Upper lobe of left lung (tissue), 6 donors: ENCODE measurements at regions not wholly inside any gene's neighbourhood (a gene's known extent, or its start where the extent isn't known, plus 50 kb on each side); places are given as distances from the start of the nearest gene placed in this dataset.
A peak's percentile ranks its signal among the peaks of the same experiment; 100 is the strongest.
"Not testable (repeated sequence)": the region's sequence is repeated elsewhere in the genome, so short reads cannot be mapped to it uniquely, and the experiment has no call there.

Source experiments
- ATAC-seq, 2 donors: fragments of 200-7000 bp; cut with Tn5 transposase; one replicate each; pipeline ENCODE4 v1.9.1; 2022; ENCODE audit warnings: mild to moderate bottlenecking in 2 of 2, moderate library complexity in 2 of 2; ENCODE audit not compliant: low FRiP score in 2 of 2
- DNase-seq, 2 donors: peaks; one replicate each; pipeline ENCODE4 v3.0.0-alpha.2; 2019 to 2020
- H3K27ac ChIP-seq, 4 donors: fragments of 200-600 bp; sonication (generic); one replicate each; pipeline ENCODE4 v1.5.1; 2016 to 2019
- H3K27me3 ChIP-seq, 4 donors: fragments of 200-600 bp; sonication (generic); one replicate each; pipeline ENCODE4 v1.5.1; 2017 to 2019
- H3K36me3 ChIP-seq, 4 donors: fragments of 200-600 bp; sonication (generic); one replicate each; pipeline ENCODE4 v1.5.1; 2016 to 2019
- H3K4me1 ChIP-seq, 4 donors: fragments of 200-600 bp; sonication (generic); one replicate each; pipeline ENCODE4 v1.5.1; 2018 to 2019
- H3K4me3 ChIP-seq, 4 donors: fragments of 200-600 bp; sonication (generic); one replicate each; pipeline ENCODE4 v1.5.1; 2017 to 2019; ENCODE audit warnings: mild to moderate bottlenecking in 2 of 4, moderate library complexity in 1 of 4
- H3K9me3 ChIP-seq, 4 donors: fragments of 200-600 bp; sonication (generic); one replicate each; pipeline ENCODE4 v1.5.1; 2018 to 2019
- CTCF ChIP-seq, 6 experiments: fragments of 450-650 bp in 4 of 6; fragments of 200-600 bp in 2 of 6; sonication (generic) in 2 of 6; IDR thresholded peaks; one replicate each; pipeline ENCODE4 v1.5.1; 2016 to 2019; ENCODE audit warnings: antibody characterized with exemption in 6 of 6
- EP300 ChIP-seq, 4 donors: sonication (generic); formaldehyde crosslinking; IDR thresholded peaks; one replicate each; pipeline ENCODE4 v1.5.1; 2017; ENCODE audit warnings: antibody characterized with exemption in 4 of 4, control low read depth in 2 of 4
- POLR2A ChIP-seq, 4 donors: fragments of 450-650 bp; IDR thresholded peaks; one replicate each; pipeline ENCODE4 v1.5.1; 2016 to 2017; ENCODE audit warnings: antibody characterized with exemption in 4 of 4, mild to moderate bottlenecking in 2 of 4
- POLR2AphosphoS5 ChIP-seq, 2 donors: sonication (generic); formaldehyde crosslinking; IDR thresholded peaks; one replicate each; pipeline ENCODE4 v1.5.1; 2017; ENCODE audit warnings: antibody characterized with exemption in 2 of 2
- WGBS, 2 donors: methylation state at CpG; one replicate each; pipeline ENCODE4 v1.1.5; 2017 to 2018; 5-methylcytosine and 5-hydroxymethylcytosine counted together
- donor health status: DM: no; HTN: no; CAD: no; lungs with moderate emphysema.
- donor health status: DM: no; HTN: yes; CAD: no; lungs with severe emphysema.

DNA sequence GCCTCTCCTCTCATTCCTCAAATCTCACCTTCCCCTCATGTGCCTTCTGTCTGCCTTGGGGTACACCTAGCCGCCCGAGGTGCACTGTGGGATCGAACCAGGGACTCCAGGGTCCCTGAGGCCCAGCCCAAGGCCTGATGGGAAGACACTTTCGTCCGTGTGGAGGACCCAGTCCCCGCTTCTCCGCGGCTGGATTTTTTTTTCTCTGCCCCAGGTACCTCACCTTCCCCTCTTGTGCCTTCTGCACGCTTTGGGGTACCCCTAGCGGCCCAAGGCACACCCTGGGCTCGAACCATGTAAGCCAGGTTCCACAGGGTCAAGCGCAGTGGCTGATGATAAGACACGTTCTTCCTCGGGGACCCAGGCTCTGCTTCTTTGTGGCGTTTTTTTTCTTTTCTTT lies 530.7 kb downstream of the CWH43 start:
- Histone ChIP-seq H3K36me3 (no peaks in the 10 kb centered on the region), H3K9me3 (peaks cover 0 to 9% (median 6%) of the 10 kb centered on the region in 4 donors), H3K27me3 (no peaks in the 10 kb centered on the region), H3K4me1 (no peaks in the 10 kb centered on the region), H3K27ac (no peak overlapping the region), H3K4me3 (no peak overlapping the region)
- 63 to 64% methylated on average over 15 of the region's 15 CpGs for WGBS, 2 donors
- no peak for ATAC-seq
- peak in 1 of 2 donors; percentile 22 for DNase-seq
- TF ChIP-seq CTCF (IDR thresholded peaks at IDR 0.05) (no peak), POLR2A (IDR thresholded peaks at IDR 0.05) (no peak), EP300 (IDR thresholded peaks at IDR 0.05) (no peak), POLR2AphosphoS5 (IDR thresholded peaks at IDR 0.05) (no peak)

- peak in 1 of 2 donors; percentile 50 for DNase-seq
- ATAC-seq, H3K4me1 ChIP-seq, H3K27me3 ChIP-seq, H3K4me3 ChIP-seq, H3K36me3 ChIP-seq, H3K27ac ChIP-seq, H3K9me3 ChIP-seq: not testable (repeated sequence)
- WGBS, 2 donors, result 86 to 89% methylated on average over 11 to 23 of the region's 23 CpGs
These were observed 531.6 kb downstream of the CWH43 start for GRCh38 chr4:49517485-49518205.

DNA sequence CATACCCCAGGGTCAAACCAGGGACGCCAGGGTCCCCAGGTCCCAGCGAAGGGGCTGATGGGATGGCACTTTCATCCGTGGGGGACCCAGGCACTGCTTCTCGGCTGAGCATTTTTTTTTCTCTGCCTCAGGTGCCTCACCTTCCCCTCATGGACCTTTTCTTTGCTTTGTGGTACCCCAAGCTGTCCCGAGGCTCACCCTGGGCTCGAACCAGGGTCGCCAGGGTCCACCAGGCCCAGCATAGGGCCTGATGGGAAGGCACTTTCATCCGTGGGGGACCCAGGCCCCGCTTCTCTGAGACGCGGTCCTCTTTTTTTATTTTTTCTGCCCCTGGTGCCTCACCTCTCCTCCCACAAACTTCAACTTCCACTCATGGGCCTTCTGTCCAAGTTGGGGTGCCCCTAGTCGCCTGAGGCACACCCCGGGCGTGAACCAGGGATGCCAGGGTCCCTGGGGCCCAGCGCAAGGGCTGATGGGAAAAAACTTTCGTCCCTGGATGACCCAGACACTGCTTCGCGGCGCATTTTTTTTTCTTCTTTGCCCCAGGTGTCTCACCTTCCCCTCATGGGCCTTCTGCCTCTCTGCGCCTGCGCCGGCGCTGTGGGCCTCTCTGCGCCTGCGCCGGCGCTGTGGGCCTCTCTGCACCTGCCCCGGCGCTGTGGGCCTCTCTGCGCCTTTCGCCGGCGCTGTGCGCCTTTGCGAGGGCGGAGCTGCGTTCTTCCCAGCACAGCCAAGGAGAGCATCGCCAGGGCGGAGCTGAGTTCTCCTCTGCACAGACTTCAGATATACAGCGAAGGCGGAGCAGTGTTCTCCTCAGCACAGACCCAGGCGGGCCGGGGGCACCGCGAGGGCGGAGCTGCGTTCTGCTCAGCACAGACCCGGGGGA lies 533.3 kb downstream of the CWH43 start:
- 77% methylated on average over 8 to 36 of the region's 48 CpGs for WGBS, 2 donors
- ATAC-seq, H3K9me3 ChIP-seq, H3K4me3 ChIP-seq, H3K27ac ChIP-seq, H3K27me3 ChIP-seq, H3K4me1 ChIP-seq, H3K36me3 ChIP-seq: not testable (repeated sequence)
- peak in 1 of 2 donors; percentile 62 for DNase-seq

GRCh38 chr4:49523816-49524765 lies 538.0 kb downstream of the CWH43 start:
- H3K27ac ChIP-seq, ATAC-seq, H3K9me3 ChIP-seq, H3K27me3 ChIP-seq, H3K36me3 ChIP-seq, H3K4me1 ChIP-seq, H3K4me3 ChIP-seq: not testable (repeated sequence)
- peak in 1 of 2 donors; percentile 75 for DNase-seq
- WGBS, 2 donors, result 80 to 83% methylated on average over 3 to 6 of the region's 55 CpGs

DNA sequence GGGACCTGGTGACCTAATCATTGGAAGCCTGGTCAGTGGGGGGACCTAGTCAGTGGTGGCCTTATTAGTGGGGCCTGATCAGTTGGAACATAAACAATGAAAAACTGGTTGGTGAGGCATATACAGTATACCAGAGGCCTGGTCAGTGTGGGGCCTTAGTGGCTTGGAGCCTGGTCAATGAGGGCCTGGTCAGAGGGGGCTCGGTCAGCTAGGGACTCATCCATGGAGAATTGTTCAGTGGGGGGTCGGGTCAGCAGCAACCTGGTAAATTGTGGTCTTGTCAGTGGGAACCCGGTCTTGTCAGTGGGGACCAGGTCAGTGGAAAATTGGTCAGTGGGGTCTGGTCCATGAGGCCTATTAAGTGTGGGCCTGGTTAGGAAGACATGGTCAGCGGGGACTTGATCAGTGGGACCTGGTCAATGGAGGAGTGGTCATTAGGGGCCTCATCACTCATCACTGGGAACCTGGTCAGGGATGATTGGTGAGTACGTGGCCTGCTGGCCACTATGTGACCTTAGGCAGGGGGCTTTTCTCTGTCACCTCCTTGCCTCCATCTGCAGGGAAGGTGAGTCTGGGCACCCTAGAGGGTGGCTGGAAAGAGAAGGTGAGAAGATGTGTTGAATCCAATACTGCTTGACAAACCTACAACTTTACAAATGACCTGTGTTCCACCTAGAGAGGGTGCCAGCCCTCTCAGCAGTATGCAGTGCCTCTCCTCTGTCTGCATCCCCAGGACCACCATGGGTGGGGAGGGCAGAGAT lies 573.0 kb downstream of the CWH43 start:
- WGBS, 2 donors, result 41 to 46% methylated on average over 4 to 5 of the region's 5 CpGs
- not testable (repeated sequence) for H3K27ac ChIP-seq, H3K36me3 ChIP-seq, DNase-seq, H3K4me3 ChIP-seq, ATAC-seq, H3K9me3 ChIP-seq, H3K27me3 ChIP-seq, H3K4me1 ChIP-seq

- DNase-seq, H3K4me1 ChIP-seq, H3K4me3 ChIP-seq, H3K27ac ChIP-seq, H3K36me3 ChIP-seq, H3K27me3 ChIP-seq, H3K9me3 ChIP-seq, ATAC-seq: not testable (repeated sequence)
- 70 to 75% methylated on average over 2 of the region's 9 CpGs for whole genome bisulfite sequencing, 2 donors
These were observed 574.2 kb downstream of the CWH43 start for GRCh38 chr4:49560131-49560816.

GRCh38 chr4:49560883-49561282 lies 574.8 kb downstream of the CWH43 start:
- H3K36me3 ChIP-seq, ATAC-seq, H3K27me3 ChIP-seq, H3K4me3 ChIP-seq, H3K4me1 ChIP-seq, H3K27ac ChIP-seq, DNase-seq, H3K9me3 ChIP-seq: not testable (repeated sequence)
- WGBS, 2 donors, result 44 to 63% methylated on average over 3 of the region's 3 CpGs

GRCh38 chr4:49570248-49570647 lies 584.2 kb downstream of the CWH43 start:
- WGBS, 2 donors, result 13 to 18% methylated on average over 2 of the region's 2 CpGs

DNA sequence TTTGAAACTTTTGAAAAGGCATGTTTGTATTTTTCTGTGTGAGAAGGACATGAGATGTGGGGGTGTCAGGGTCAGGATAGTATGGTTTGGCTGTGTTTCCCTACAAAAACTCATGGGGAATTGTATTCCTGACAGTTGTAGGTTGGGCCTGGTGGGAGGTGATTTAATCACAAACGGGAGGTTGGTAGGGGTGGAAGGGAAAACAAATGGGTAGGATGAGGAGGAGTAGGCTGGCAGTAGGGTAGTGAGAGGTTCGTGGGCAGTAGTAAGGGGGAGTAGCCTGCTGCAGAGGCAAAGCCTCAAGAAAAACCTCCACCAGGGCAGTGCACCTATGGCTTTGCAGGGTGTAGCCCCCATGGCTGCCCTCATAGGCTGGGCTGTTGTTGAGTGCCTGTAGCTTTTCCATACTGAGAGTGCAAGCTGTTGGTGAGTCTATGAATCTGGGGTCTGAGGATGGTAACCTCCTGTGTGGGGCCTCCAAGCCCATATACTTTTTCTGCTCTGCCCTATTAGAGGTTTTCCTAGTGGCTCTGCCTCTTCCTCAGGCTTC lies 587.7 kb downstream of the CWH43 start:
- H3K9me3 ChIP-seq, H3K4me3 ChIP-seq, H3K36me3 ChIP-seq, H3K27ac ChIP-seq, H3K4me1 ChIP-seq, DNase-seq, H3K27me3 ChIP-seq, ATAC-seq: not testable (repeated sequence)
- 26 to 28% methylated on average over 2 of the region's 2 CpGs for WGBS, 2 donors

More at GRCh38 chr4:49570248-49570647, 584.2 kb downstream of the CWH43 start:
- H3K27ac ChIP-seq, H3K36me3 ChIP-seq, ATAC-seq, H3K9me3 ChIP-seq, DNase-seq, H3K4me3 ChIP-seq, H3K4me1 ChIP-seq, H3K27me3 ChIP-seq: not testable (repeated sequence)

GRCh38 chr4:49575250-49575649 lies 589.2 kb downstream of the CWH43 start:
- WGBS, 2 donors, result 48 to 52% methylated on average over 4 of the region's 4 CpGs
- H3K27ac ChIP-seq, H3K4me3 ChIP-seq, H3K4me1 ChIP-seq, H3K36me3 ChIP-seq, ATAC-seq, DNase-seq, H3K27me3 ChIP-seq, H3K9me3 ChIP-seq: not testable (repeated sequence)
